GM18868 (cell line): ENCODE measurements at regions not wholly inside any gene's neighbourhood (a gene's known extent, or its start where the extent isn't known, plus 50 kb on each side); places are given as distances from the start of the nearest gene placed in this dataset.
A peak's percentile ranks its signal among the peaks of the same experiment; 100 is the strongest.

ENCODE experiments used
- ATAC-seq: cut with Tn5 transposase; IDR thresholded peaks from one replicate; pipeline ENCODE4 v1.9.1; 2021; ENCODE audit warnings: mild to moderate bottlenecking, moderate library complexity; ENCODE audit not compliant: unreplicated experiment

DNA sequence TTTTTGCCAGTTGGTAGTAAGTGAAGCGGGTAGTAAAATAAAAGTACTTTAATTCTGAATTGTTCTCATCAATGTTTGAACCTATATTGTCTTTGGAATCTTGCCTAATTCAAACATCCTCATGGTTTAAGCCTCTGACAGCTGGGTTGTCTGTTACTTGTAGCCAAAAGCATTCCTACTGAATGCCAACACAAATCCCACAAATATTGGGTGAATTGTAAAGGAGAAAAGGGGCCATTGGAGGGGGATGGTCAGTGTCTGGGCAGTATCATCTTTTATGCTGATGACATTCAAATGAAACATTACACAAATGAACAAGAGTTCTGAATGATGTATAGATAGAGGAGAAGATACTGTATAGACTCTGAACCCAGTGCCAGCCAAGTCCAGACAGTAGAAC is 309.5 kb downstream of the OSTF1 start:
- ATAC-seq, result no peak

DNA sequence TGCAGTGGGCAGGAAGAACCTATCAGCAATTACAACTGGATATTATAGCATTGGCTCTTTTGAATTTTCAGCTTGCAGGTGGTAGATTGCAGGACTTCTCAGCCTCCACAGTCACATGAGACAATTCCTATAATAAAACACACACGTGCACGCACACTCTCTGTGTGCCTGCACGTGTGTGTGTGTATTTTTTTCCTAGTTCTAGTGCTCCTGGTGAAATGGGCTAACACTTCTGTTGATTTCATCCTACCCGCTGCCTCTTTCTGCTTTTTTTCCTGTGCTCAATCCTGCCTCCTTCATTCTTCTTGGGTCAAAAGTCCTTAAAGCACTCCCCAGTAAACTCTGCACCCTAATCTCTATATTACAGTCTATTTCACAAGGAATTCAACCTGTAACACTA is 320.1 kb downstream of the OSTF1 start:
- ATAC-seq, result no peak

DNA sequence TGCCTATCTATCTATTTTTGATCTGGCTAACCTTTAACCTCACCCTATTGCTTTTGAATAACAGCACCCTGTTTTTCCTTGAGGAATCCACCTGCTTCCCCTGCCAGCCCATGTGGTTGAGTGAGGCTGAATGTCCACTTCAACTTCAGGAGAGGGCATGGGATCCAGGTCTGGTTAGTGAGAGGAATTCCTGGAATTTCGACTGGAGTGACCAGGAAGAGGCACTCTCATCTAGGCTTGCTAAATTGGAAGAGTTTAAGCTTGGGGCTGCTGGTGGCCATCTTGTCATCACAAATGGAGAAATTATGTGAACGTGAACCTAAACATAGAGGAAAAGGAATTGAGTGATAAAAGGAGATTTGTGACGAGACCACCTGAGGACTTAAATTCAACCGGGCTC is 322.1 kb downstream of the OSTF1 start:
- no peak for ATAC-seq

DNA sequence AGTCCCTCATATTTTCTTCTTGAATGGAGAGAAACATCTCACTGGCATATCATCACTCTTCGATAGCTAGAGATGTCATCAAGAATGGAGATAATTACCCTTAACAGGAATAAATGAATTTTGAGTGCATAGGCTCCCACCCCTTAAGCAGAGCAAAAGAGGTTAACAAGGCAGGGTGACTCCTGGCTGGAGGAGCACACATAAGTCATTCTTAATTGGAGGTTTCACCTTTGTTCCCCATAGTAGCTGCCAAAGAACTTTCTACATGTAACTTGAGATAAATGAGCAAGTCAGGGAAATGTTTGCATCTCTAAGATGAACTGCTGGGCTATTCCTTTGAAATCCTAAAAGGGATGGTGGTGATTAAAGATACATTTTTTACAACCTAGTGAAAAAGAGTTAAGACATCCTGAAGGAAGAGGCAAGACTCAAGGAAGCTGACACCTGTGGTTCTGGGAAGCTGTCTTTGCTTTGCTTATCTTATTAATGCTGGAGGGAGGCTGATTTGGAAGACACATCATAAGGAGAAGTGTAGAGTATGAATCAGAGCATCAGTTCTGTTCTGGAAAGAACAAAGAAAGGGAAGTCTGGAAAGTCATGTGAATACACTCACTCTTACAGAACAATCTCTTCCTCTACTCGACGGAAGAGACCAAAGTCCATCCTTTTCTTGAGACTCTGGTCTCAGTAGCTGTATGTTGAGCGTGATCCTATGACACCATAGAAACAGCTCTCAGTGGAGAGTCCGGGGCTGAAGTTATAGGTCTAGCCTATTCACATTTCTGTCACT is 326.3 kb downstream of the OSTF1 start:
- no peak for ATAC-seq

DNA sequence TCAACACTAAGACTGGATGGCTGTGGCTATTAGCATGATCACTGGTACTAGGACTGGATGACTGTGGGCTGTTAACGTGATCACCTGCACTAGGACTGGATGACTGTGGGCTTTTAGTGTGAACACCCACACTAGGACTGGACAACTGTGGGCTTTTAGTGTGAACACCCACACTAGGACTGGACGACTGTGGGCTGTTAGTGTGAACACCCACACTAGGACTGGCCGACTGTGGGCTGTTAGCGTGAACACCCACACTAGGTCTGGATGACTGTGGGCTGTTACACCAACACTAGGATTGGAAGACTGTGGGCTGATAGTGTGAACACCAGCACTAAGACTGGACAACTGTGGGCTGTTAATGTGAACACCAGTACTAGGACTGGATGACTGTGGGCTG is 329.2 kb downstream of the OSTF1 start:
- ATAC-seq, result no peak

DNA sequence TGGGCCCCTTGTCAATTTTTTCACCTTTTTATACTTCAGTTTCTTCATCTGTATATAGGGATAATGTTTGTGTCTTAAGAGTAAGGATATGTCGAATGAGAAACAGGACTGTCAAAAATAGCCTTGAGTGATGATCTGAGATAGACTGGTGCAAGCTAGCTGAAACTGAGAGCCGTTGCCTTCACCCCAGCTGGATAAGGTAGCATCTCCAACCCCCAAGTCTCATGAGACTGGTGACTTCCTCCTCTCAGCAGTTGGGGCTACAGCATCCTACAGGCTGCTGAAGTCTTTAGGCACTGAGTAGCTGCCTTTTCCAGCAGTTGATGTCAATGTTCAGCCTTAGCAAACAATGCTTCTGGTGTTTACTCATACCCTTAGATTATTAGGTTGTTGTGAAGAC is 330.2 kb downstream of the OSTF1 start:
- no peak for ATAC-seq

DNA sequence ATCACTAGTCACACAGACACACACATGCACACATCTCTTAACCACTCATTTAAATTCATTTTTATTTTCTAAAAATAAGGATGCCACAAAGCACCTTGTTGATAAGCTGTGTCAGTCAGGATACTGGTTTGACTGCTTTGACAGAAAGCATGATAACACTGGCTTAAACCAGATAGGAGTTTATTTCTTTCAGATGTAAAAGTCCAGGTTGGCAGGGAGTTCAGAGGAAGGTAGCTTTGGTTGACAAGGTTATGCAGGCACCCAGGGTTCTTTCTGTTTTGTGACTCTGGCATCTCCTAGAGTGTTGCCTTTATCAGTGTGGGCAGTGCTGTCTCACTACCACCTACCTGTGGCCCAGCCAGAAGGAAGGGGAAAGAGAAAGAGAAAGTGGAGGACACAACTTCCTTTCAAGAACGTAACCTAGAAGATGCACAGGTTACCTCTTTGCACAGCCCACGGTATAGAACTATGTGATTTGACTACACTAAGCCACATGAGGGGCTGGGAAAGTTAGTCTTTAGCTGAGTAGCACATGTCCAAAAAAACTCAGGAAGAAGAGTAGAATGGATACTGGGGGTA is 334.7 kb downstream of the OSTF1 start:
- no peak for ATAC-seq

DNA sequence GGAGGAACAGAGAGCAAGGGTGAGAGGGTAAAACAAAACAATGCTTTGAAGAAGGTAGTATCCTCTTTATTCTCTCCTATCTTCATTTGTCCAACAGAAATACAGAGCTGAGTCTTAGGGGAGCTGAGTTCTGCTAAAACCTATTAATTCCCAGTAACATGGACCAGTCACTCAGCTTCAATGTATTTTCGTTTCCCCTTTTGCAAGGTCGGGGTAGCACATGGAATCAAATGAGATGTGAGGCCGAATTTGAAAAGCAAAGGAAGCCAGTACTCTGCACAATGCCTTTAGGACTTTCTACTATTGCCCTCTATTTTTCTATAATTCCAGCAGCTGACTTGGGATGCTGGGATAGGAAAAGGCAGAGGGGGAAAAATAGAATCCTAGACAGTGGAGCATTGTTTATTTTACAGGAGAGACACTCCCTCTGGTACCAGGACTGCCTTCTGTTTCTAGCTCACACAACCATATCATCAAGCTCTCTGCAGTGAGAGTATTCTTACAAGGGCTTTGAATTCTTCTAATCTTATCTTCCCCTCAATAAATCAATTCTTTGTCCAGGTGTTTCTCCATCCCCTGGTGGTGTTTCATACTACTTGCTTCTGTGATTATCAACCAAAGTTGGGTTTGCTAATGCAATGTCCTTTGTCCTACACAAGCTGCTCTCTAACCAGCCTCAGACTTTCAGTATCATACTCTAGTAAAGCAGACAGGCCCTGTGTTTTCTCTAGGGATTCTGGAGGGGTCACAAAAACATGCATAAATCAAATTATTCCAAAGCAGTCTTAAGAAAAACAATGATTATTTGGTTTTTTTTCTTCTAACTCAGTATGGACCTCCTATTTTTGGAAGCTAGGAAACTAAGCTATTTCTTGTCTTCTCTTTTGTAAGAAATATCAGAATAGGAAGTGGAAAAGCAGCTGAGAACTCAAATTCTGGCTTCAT is 341.5 kb downstream of the OSTF1 start:
- ATAC-seq, result no peak

DNA sequence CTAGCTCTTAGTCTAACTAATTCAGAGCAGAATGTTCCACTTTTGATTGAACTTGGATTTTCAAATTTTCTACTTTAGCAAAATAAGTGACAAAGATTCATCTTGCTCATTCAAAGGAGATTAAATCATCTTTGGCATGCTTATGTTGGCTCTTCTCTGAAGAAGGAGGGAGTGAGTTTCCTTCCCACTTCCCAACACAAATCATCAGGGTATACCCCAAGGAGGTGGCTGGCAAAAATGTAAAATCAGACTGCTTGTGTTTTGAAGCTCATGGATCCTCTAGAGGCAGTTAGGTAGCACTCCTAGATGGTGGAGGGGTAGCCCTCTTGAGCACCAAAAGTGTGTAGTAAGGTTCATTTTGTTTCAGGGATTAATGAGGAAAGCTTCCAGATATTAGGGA is 343.1 kb downstream of the OSTF1 start:
- no peak for ATAC-seq

DNA sequence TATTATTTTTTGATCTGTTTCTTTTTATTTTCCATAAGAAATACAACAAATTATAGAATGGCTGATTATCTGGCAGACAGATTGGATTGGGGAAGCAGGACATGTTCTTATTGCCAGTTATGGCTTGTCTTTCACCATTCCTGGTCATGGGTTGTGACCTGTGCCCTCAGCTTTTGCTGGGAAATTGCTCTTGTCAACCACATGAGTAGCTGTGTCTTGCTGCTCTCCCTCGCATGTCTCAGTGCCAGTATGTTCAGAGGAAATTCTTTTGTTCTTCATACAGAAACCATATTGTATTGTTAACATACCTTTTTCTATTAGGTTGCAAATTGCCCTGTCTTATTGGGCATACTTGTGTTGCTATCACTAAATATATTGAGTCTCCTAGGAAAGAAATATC is 344.1 kb downstream of the OSTF1 start:
- no peak for ATAC-seq

DNA sequence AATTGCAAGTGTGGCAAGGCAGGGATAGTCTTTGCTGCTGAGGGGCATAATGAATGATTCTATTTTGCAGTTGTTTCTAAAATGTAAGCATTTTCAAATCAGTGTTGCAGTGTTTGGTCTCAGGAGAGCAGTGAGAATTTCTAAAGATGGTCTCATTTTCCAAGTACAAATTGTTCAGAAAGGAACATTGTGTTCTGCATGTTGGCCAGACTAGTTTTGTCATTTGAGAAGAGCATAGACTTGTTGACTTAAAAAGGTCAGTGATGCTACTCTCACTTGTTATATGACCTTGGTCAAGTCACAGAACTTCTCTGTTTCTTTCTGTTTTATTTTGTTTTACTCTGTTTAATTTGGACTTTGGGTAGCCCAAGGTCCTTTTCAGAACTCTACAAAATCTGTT is 344.6 kb downstream of the OSTF1 start:
- ATAC-seq, result no peak

DNA sequence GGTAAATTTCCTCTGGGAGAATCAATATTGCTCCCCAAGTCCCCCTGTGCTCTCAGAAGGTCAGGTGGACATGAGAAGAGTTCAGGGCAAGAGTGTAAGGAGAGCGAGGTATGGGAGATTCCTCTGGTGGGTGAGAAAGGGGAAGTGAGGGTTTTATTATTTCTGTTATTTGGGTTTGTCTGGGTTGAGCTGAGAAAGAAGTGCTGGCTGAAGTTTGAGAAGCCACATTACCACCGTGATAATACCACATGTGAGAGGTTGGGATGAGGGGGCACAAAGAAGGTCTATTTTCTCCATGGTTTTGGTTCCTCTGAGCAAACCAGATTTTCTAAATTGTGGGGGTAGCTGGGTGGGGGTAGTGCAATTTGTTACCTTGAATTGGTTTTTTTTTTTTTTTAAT is 350.4 kb downstream of the OSTF1 start:
- peak; percentile 84 for ATAC-seq

DNA sequence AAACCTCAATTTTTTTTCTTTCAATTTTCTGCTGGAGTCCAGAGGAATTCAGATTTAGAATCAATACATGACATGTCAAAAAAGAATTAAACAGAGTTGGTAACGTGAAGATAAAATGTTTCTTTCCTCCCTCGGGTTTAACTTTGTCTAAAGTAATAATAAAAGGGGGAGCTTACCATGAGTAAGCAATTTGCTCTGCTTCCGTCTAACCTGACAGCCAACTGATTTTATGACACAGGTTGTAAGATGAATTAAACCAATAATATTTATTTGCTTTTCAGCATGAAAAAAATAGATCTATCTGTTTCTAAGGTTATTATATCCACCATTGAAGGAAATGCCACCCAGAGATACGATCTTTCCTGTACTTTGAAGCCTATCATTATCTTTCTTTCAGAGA is 352.6 kb downstream of the OSTF1 start:
- no peak for ATAC-seq

DNA sequence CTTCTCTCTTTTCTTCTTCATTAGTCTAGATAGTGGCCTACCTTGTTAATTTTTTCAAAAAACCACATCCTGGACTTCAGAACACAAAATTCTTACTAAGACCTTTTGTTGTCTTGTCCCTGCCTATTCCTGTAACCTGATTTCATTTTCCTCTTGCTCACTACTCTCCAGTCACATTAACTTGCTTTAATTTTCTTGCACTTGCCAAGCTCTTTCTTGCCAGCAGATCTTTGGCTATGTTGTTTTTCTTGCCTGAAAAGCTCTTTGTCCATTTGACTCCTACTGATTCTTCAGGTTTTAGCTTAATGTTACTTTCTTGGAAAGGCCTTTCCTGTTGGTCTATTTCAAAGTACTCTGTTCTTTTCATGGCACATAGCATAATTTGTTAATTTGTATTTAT is 356.8 kb downstream of the OSTF1 start:
- ATAC-seq, result no peak

DNA sequence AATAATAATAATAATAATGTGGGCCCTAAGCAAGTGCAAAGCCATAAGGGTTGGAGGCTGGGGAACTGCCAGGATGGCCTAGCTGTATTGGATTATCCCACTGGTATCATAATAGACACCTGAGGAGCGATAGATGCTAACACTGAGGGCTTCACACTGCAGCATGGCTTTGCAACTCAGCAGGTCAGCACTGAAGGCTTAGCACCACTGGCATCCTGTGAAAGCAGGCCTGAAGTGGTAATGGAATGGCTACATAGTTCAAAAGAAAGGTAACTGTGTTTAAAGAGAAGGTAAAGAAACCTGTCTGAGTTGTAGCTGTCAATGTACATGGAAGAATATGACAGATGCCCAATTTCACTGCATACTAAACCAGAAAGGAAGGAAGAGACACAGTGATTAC is 359.0 kb downstream of the OSTF1 start:
- ATAC-seq, result no peak

DNA sequence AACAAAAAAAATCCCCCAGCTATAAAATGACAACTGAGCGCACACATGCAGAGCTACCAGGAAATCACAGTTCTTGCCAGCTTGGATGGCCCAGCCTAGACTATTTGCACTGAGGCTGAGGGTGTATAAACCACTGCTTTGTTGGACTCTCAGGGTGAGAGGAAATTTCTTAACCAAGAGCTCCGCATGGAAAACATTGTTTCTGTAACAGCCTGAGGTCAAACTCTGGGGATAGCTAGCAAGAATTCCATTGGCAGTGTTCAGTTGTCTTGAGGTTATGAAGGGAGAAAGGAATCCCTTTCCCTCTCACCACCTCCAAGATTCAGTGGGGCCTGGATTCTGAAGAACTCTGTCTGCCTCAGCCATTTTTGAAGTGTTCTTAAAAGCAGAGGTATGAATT is 360.0 kb downstream of the OSTF1 start:
- no peak for ATAC-seq

DNA sequence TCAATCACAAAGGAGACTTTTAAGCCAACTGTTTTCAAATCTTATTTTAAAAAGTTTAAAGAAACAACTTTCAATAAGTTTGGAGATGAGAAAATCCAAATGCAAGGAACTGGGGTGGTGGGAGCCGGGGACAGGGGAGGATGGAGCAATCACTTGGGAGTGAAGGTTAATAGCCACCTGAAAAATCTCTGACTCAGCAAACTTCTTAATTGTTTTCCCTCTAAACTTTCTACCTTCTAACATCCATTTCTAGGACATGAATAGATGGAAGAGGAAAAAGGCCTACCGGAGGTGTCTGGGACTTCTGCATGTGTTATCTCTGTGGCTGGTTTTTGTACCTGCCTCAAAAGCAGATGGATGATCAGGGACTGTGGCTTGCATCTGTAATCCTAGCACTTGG is 360.6 kb downstream of the OSTF1 start:
- no peak for ATAC-seq

DNA sequence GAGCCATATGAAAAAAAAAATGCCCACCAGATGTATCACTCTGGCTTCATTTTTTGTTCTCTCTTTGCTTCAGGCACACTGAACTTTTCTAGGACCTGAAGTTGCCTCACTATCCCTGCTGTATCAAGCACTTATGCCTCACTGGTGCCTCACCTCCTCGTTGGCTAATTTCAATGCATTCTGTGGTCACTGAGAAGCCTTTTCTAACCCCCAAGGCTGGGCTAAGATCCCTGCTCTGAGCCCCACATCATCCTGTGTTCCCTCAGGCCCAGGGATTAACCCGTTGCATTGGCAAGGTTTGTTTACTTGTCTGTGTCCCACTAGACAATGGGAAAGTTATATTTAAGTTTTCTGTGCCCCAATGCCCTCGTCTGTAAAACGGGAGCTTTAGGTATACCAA is 362.7 kb downstream of the OSTF1 start:
- no peak for ATAC-seq

DNA sequence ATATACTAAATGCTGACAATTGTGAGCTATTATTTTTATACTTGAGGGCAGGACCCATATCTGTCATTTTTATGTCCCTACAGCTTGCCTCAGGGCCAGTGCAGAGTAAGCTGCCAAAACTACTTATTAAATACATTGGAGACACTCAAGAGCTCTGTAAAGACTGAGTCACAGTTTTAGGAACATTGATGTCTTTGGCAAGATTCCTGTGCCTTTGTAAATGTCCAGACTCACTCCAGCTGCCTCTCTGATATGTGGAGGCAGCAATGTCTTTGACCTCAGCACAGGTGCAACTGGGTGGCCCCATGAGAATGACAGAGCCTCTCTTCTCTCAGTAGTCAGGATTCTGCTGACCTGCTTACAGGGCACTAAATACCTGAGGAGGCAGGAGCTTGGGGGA is 363.2 kb downstream of the OSTF1 start:
- no peak for ATAC-seq

DNA sequence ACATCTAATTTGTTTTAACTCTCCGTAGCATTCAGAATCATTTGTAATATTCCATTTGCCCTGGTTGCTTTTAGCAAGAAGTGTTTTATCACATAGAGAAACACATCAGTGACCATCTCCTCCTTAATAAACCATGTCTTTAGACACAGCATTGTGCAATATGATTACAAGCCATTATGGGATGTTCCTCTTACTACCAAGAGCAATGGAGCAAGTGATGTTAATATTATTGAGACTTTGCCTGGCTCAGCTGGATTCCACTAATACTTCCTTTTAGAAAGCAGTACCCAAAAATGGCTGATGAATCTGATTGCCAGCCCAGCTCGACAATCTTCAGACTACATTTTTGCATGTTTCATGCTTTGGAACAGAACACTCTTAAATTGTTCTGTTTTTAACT is 364.2 kb downstream of the OSTF1 start:
- ATAC-seq, result no peak

DNA sequence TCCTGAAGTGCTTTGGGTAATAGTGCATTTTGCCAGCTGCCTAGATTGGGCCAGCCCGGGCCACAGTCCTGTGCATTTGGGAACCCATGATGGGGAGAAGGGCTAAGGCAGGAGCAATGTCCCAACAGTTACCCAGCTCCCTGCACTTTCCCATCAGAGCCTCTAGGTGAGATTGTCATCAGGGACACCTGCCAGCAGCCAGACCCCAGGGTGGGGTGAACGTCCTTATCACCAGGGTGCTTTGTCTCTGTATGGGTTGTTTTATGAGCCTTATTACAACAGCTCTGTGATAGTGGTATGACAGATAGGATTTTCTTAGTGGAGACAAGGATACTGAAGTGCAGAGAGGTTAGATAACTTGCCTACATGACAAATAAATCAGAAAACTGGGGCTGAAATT is 365.7 kb downstream of the OSTF1 start:
- no peak for ATAC-seq

DNA sequence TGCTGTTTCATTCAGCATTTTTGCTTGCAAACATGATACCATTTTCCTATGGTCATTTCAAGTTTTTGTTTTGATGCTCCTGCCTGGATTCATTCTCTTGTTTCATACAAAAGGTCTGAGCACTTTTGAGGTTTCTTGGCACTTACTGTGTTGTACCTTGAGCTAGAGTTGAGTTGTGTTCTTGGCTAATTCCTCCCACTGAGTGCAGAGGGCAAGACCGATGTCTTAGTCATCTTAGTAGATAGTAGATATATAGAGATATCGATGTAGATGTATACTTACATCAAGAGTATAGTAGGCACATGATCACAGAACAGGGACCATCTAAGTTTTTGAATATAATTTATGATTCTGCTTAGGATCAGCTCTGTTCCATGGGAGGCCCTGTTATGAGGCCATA is 366.6 kb downstream of the OSTF1 start:
- no peak for ATAC-seq
